Thyroid gland (tissue), 4 donors: ENCODE measurements at regions not wholly inside any gene's neighbourhood (a gene's known extent, or its start where the extent isn't known, plus 50 kb on each side); places are given as distances from the start of the nearest gene placed in this dataset.

Experiments
- POLR2A ChIP-seq, 2 donors: fragments of 450-650 bp; IDR thresholded peaks; one replicate each; pipeline ENCODE4 v1.6.1; 2017; ENCODE audit warnings: antibody characterized with exemption in 2 of 2, mild to moderate bottlenecking in 2 of 2, moderate library complexity in 1 of 2
- TF ChIP-seq, protein P1 (sequence below), 6 experiments: fragments of 200-600 bp in 3 of 6; fragments of 450-650 bp in 3 of 6; sonication (generic) in 3 of 6; IDR thresholded peaks; one replicate each; pipeline ENCODE4 v1.5.1; 2016 to 2019; ENCODE audit warnings: antibody characterized with exemption in 6 of 6, mild to moderate bottlenecking in 2 of 6, inconsistent platforms in 1 of 6, moderate library complexity in 1 of 6

- TF ChIP-seq, protein P1, sequence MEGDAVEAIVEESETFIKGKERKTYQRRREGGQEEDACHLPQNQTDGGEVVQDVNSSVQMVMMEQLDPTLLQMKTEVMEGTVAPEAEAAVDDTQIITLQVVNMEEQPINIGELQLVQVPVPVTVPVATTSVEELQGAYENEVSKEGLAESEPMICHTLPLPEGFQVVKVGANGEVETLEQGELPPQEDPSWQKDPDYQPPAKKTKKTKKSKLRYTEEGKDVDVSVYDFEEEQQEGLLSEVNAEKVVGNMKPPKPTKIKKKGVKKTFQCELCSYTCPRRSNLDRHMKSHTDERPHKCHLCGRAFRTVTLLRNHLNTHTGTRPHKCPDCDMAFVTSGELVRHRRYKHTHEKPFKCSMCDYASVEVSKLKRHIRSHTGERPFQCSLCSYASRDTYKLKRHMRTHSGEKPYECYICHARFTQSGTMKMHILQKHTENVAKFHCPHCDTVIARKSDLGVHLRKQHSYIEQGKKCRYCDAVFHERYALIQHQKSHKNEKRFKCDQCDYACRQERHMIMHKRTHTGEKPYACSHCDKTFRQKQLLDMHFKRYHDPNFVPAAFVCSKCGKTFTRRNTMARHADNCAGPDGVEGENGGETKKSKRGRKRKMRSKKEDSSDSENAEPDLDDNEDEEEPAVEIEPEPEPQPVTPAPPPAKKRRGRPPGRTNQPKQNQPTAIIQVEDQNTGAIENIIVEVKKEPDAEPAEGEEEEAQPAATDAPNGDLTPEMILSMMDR (IDR thresholded peaks at IDR 0.05): no peak
- TF ChIP-seq POLR2A (IDR thresholded peaks at IDR 0.05): no peak
Measured at GRCh38 chr4:22336822-22337221, 179.0 kb downstream of the ADGRA3 start.
